ENCODE measurements at regions not wholly inside any gene's neighbourhood (a gene's known extent, or its start where the extent isn't known, plus 50 kb on each side); places are given as distances from the start of the nearest gene placed in this dataset.

DNA sequence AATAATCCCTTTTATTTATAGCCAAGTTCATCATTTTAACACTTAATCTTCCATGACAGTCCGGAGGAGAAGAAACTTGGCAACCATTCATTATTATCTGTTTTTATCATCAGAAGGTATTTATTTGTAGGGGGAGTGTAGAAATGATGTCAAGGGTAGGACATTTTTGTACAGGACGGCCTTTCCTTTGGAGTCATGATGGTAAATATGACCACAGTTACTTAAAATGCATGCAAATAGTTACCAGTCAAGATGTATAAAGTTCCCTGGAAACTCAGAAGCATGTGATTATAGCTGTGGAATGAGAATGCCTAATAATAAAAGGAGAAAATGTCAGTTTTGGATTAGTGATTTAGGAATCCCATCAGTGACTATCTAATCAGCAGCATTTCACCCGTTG lies 183.1 kb upstream of the PRPS1L1 start:
- H3K27me3 ChIP-seq = no peaks in the 10 kb centered on the region
- H3K27ac ChIP-seq = peak overlapping the region in 1 of 2 donors; percentile 66
- TF ChIP-seq POLR2A (IDR thresholded peaks at IDR 0.05) = no peak
- TF ChIP-seq CTCF (IDR thresholded peaks at IDR 0.05) = no peak
- H3K9me3 ChIP-seq = no peaks in the 10 kb centered on the region
- intact Hi-C loops (cut with DNase I; ENCODE audit: low total_unique reads) = no loop called here
- H3K36me3 ChIP-seq = no peaks in the 10 kb centered on the region
- no peak overlapping the region for H3K4me3 ChIP-seq
- H3K4me1 ChIP-seq = no peaks in the 10 kb centered on the region
- no peak for DNase-seq

DNA sequence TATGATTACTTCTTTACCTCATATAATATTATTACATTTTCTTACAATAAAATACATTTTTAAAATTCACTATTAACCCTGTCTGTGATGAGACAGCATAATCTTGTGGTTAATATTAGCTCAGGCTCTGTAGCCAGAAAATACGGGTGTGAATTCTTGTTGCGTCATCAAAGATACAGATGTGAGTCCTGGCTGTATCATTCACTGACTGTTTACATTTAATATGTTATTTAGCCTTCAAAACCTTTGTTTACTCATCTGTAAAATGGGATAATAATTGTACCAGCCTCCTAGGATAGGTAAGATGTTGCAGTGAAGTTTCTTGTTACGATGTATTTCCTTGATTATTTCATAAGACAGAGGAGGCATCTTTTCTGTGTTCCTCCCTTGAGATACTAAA lies 184.7 kb upstream of the PRPS1L1 start:
- Histone ChIP-seq H3K4me1 (no peaks in the 10 kb centered on the region), H3K27ac (peak overlapping the region; percentile 42 to 66), H3K4me3 (no peak overlapping the region), H3K9me3 (no peaks in the 10 kb centered on the region), H3K27me3 (no peaks in the 10 kb centered on the region), H3K36me3 (no peaks in the 10 kb centered on the region)
- TF ChIP-seq CTCF (IDR thresholded peaks at IDR 0.05) (no peak), POLR2A (IDR thresholded peaks at IDR 0.05) (no peak)
- DNase-seq = no peak
- intact Hi-C loops (cut with DNase I; ENCODE audit: low total_unique reads) = no loop called here

- H3K4me3 ChIP-seq = no peak overlapping the region
- intact Hi-C loops (cut with DNase I; ENCODE audit: low total_unique reads) = no loop called here
- no peaks in the 10 kb centered on the region for H3K27me3 ChIP-seq
- no peaks in the 10 kb centered on the region for H3K36me3 ChIP-seq
- TF ChIP-seq POLR2A (IDR thresholded peaks at IDR 0.05) = no peak
- TF ChIP-seq CTCF (IDR thresholded peaks at IDR 0.05) = no peak
- peak overlapping the region; percentile 42 to 66 for H3K27ac ChIP-seq
- no peaks in the 10 kb centered on the region for H3K9me3 ChIP-seq
- no peaks in the 10 kb centered on the region for H3K4me1 ChIP-seq
- peak in 1 of 2 donors; percentile 31 for DNase-seq
Observed at GRCh38 chr7:18212758-18213157, 185.1 kb upstream of the PRPS1L1 start.

DNA sequence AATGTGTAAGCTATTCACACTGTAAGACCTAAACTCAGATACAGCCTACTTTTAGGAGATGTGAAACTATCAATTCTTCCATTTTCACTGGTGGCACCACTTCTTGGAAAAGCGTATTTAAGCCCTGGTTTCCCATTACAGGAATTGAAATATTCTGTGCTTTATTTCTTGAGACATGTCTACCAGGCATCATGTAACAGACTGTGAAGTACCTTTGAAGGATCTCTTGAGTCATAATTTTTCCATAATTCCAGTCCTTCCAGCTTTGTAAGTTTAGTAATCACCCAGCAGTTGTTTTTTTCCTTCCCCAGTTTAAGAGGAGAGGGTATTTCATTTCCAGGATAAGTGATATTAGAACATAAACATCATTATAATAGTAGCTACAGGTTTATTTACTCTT lies 186.0 kb upstream of the PRPS1L1 start:
- no peak for DNase-seq
- Histone ChIP-seq H3K4me1 (no peaks in the 10 kb centered on the region), H3K4me3 (no peak overlapping the region), H3K9me3 (no peaks in the 10 kb centered on the region), H3K27me3 (no peaks in the 10 kb centered on the region), H3K36me3 (no peaks in the 10 kb centered on the region), H3K27ac (peak overlapping the region; percentile 16 to 66)
- intact Hi-C loops (cut with DNase I; ENCODE audit: low total_unique reads) = no loop called here
- TF ChIP-seq POLR2A (IDR thresholded peaks at IDR 0.05) (no peak), CTCF (IDR thresholded peaks at IDR 0.05) (no peak)

GRCh38 chr7:18216270-18216669 lies 188.6 kb upstream of the PRPS1L1 start:
- no peak for TF ChIP-seq POLR2A (IDR thresholded peaks at IDR 0.05)
- TF ChIP-seq CTCF (IDR thresholded peaks at IDR 0.05) = no peak
- Histone ChIP-seq H3K27me3 (no peaks in the 10 kb centered on the region), H3K4me3 (no peak overlapping the region), H3K9me3 (no peaks in the 10 kb centered on the region), H3K4me1 (no peaks in the 10 kb centered on the region), H3K36me3 (no peaks in the 10 kb centered on the region), H3K27ac (no peak overlapping the region)
- intact Hi-C loops (cut with DNase I; ENCODE audit: low total_unique reads) = no loop called here
- no peak for DNase-seq
